Ascending aorta (tissue), 2 donors: ENCODE measurements at regions not wholly inside any gene's neighbourhood (a gene's known extent, or its start where the extent isn't known, plus 50 kb on each side); places are given as distances from the start of the nearest gene placed in this dataset.
A peak's percentile ranks its signal among the peaks of the same experiment; 100 is the strongest.

Source experiments
- DNase-seq, 2 donors: peaks; one replicate each; pipeline ENCODE4 v3.0.0-alpha.2; 2019; ENCODE audit warnings: low spot score in 2 of 2
- H3K27ac ChIP-seq, 2 donors: fragments of 200-600 bp; sonication (generic); one replicate each; pipeline ENCODE4 v1.5.1; 2016 to 2017; ENCODE audit warnings: mild to moderate bottlenecking in 1 of 2
- H3K27me3 ChIP-seq: fragments of 200-600 bp; sonication (generic); one replicate; pipeline ENCODE4 v1.5.1; 2017
- H3K36me3 ChIP-seq, 2 donors: fragments of 200-600 bp; sonication (generic); one replicate each; pipeline ENCODE4 v1.5.1; 2016
- H3K4me1 ChIP-seq, 2 donors: fragments of 200-600 bp; sonication (generic); one replicate each; pipeline ENCODE4 v1.5.1; 2016 to 2017; ENCODE audit warnings: mild to moderate bottlenecking in 1 of 2
- H3K4me3 ChIP-seq, 2 donors: fragments of 200-600 bp; sonication (generic); one replicate each; pipeline ENCODE4 v1.5.1; 2016 to 2017; ENCODE audit warnings: mild to moderate bottlenecking in 1 of 2
- H3K9me3 ChIP-seq, 2 donors: fragments of 200-600 bp; sonication (generic); one replicate each; pipeline ENCODE4 v1.5.1; 2016
- CTCF ChIP-seq, 3 experiments: fragments of 200-600 bp in 2 of 3; fragments of 450-650 bp in 1 of 3; sonication (generic) in 2 of 3; IDR thresholded peaks; one replicate each; pipeline ENCODE4 v1.5.1; 2016 to 2019; ENCODE audit warnings: antibody characterized with exemption in 3 of 3, mild to moderate bottlenecking in 1 of 3, moderate library complexity in 1 of 3
- intact Hi-C: fragments of 100-400 bp; cut with DNase I; formaldehyde crosslinking; loops from one replicate; pipeline ENCODE4 v1.15.1; 2023

- TF ChIP-seq CTCF (IDR thresholded peaks at IDR 0.05), result no peak
These were observed 165.9 kb upstream of the IRX4 start for GRCh38 chr5:2048664-2049063.

GRCh38 chr5:2047341-2047927 lies 164.7 kb upstream of the IRX4 start:
- H3K4me3 ChIP-seq, result no peak overlapping the region
- no peak for DNase-seq
- TF ChIP-seq CTCF (IDR thresholded peaks at IDR 0.05), result no peak
- no peaks in the 10 kb centered on the region for H3K9me3 ChIP-seq
- intact Hi-C loops, result no loop called here
- H3K36me3 ChIP-seq, result no peaks in the 10 kb centered on the region
- H3K4me1 ChIP-seq, result no peaks in the 10 kb centered on the region
- H3K27me3 ChIP-seq, result no peaks in the 10 kb centered on the region
- no peak overlapping the region for H3K27ac ChIP-seq

More at GRCh38 chr5:2048664-2049063, 165.9 kb upstream of the IRX4 start:
- Histone ChIP-seq H3K4me1 (no peaks in the 10 kb centered on the region), H3K27me3 (no peaks in the 10 kb centered on the region), H3K4me3 (no peak overlapping the region), H3K9me3 (no peaks in the 10 kb centered on the region), H3K27ac (no peak overlapping the region), H3K36me3 (no peaks in the 10 kb centered on the region)
- DNase-seq, result no peak
- intact Hi-C loops, result no loop called here

- Histone ChIP-seq H3K27ac (no peak overlapping the region), H3K36me3 (no peaks in the 10 kb centered on the region), H3K9me3 (no peaks in the 10 kb centered on the region), H3K27me3 (no peaks in the 10 kb centered on the region), H3K4me1 (no peaks in the 10 kb centered on the region), H3K4me3 (no peak overlapping the region)
- intact Hi-C loops, result no loop called here
- TF ChIP-seq CTCF (IDR thresholded peaks at IDR 0.05), result no peak
- no peak for DNase-seq
These were observed 161.3 kb upstream of the IRX4 start for GRCh38 chr5:2044041-2044440.

- TF ChIP-seq CTCF (IDR thresholded peaks at IDR 0.05), result no peak
- Histone ChIP-seq H3K4me1 (peaks cover 0 to 2% of the 10 kb centered on the region in 2 donors), H3K27me3 (no peaks in the 10 kb centered on the region), H3K9me3 (no peaks in the 10 kb centered on the region), H3K27ac (no peak overlapping the region), H3K36me3 (no peaks in the 10 kb centered on the region), H3K4me3 (no peak overlapping the region)
- intact Hi-C loops, result no loop called here
- DNase-seq, result no peak
These were observed 156.4 kb upstream of the IRX4 start for GRCh38 chr5:2039180-2039531.

GRCh38 chr5:2038321-2039179 lies 155.8 kb upstream of the IRX4 start:
- H3K27me3 ChIP-seq, result no peaks in the 10 kb centered on the region
- DNase-seq, result no peak
- intact Hi-C loops, result no loop called here
- peak; percentile 34 to 64 (median 42) for TF ChIP-seq CTCF (IDR thresholded peaks at IDR 0.05)
- H3K4me3 ChIP-seq, result peak overlapping the region; percentile 50 to 60
- no peaks in the 10 kb centered on the region for H3K9me3 ChIP-seq
- H3K4me1 ChIP-seq, result peaks cover 0 to 2% of the 10 kb centered on the region in 2 donors
- no peaks in the 10 kb centered on the region for H3K36me3 ChIP-seq
- H3K27ac ChIP-seq, result no peak overlapping the region
